Neural cell (in vitro differentiated cells): ENCODE measurements at regions not wholly inside any gene's neighbourhood (a gene's known extent, or its start where the extent isn't known, plus 50 kb on each side); places are given as distances from the start of the nearest gene placed in this dataset.

Experiments
- H2AFZ ChIP-seq: fragments of 200-600, 300-800 bp; sonication (generic), shearing (Covaris generic); 2 replicates; pipeline ENCODE4 v1.6.0; 2014; ENCODE audit warnings: low read depth, mild to moderate bottlenecking, antibody characterized with exemption, low read length, moderate library complexity
- H3F3A ChIP-seq: fragments of 200-600 bp; shearing (Covaris generic); 2 replicates; pipeline ENCODE4 v1.6.1; 2016; ENCODE audit warnings: mild to moderate bottlenecking, moderate library complexity, mixed read lengths, antibody characterized with exemption, low read length; ENCODE audit not compliant: insufficient read depth, poor library complexity, severe bottlenecking
- H3K27ac ChIP-seq: fragments of 200-600, 300-800 bp; sonication (generic), shearing (Covaris generic); 2 replicates; pipeline ENCODE4 v1.5.1; 2014; ENCODE audit warnings: mild to moderate bottlenecking, low read length, moderate library complexity
- H3K27me3 ChIP-seq: fragments of 300-800, 200-600 bp; sonication (generic), shearing (Covaris generic); 2 replicates; pipeline ENCODE4 v1.6.0; 2014; ENCODE audit warnings: mild to moderate bottlenecking, low read depth, low read length, moderate library complexity; ENCODE audit not compliant: insufficient read depth
- H3K36me3 ChIP-seq: fragments of 300-800, 200-600 bp; sonication (generic), shearing (Covaris generic); 2 replicates; pipeline ENCODE4 v1.5.1; 2014; ENCODE audit warnings: mild to moderate bottlenecking, antibody characterized with exemption, low read length, moderate library complexity; ENCODE audit not compliant: insufficient read depth
- H3K4me2 ChIP-seq: fragments of 300-800, 200-600 bp; sonication (generic), shearing (Covaris generic); 2 replicates; pipeline ENCODE4 v1.6.0; 2014; ENCODE audit warnings: mild to moderate bottlenecking, low read length
- H3K4me3 ChIP-seq: fragments of 300-800, 200-600 bp; sonication (generic), shearing (Covaris generic); 2 replicates; pipeline ENCODE4 v1.5.1; 2014; ENCODE audit warnings: mild to moderate bottlenecking, low read length, moderate library complexity
- H3K79me2 ChIP-seq: fragments of 200-600 bp; shearing (Covaris generic); replicated peaks from 2 replicates; pipeline ENCODE4 v1.6.0; 2014; ENCODE audit warnings: mild to moderate bottlenecking, low read length, moderate library complexity; ENCODE audit not compliant: insufficient read depth
- H3K9ac ChIP-seq: fragments of 300-800, 200-600 bp; sonication (generic), shearing (Covaris generic); 2 replicates; pipeline ENCODE4 v1.6.1; 2016; ENCODE audit warnings: mild to moderate bottlenecking, low read length, mixed read lengths
- H3K9me2 ChIP-seq: fragments of 200-600 bp; shearing (Covaris generic); 2 replicates; pipeline ENCODE4 v1.6.1; 2016; ENCODE audit warnings: mild to moderate bottlenecking, low read length, mixed read lengths; ENCODE audit not compliant: insufficient read depth
- H3K9me3 ChIP-seq: fragments of 200-600, 300-800 bp; sonication (generic), shearing (Covaris generic); 2 replicates; pipeline ENCODE4 v1.6.1; 2016; ENCODE audit warnings: mild to moderate bottlenecking, mixed run types, low read length, moderate library complexity, mixed read lengths
- H4K20me1 ChIP-seq: fragments of 200-600 bp; shearing (Covaris generic); 2 replicates; pipeline ENCODE4 v1.6.1; 2016; ENCODE audit warnings: mild to moderate bottlenecking, mixed run types; ENCODE audit not compliant: insufficient read depth
- CTCF ChIP-seq: fragments of 450-650 bp; IDR thresholded peaks from 2 replicates; pipeline ENCODE4 v1.5.1; 2014; ENCODE audit warnings: antibody characterized with exemption, mild to moderate bottlenecking, moderate library complexity; ENCODE audit not compliant: poor library complexity, severe bottlenecking
- EP300 ChIP-seq: fragments of 450-650 bp; conservative IDR thresholded peaks from 2 replicates; pipeline ENCODE4 v1.6.1; 2014; ENCODE audit warnings: antibody characterized with exemption, mild to moderate bottlenecking, moderate library complexity; ENCODE audit not compliant: poor library complexity, severe bottlenecking
- EZH2 ChIP-seq: fragments of 200-600, 300-800 bp; shearing (Covaris generic), sonication (generic); IDR thresholded peaks from 2 replicates; pipeline ENCODE4 v1.6.1; 2014; ENCODE audit warnings: antibody characterized with exemption, low read length, borderline replicate concordance, mild to moderate bottlenecking; ENCODE audit not compliant: insufficient read depth, poor library complexity, severe bottlenecking
- MXI1 ChIP-seq: fragments of 450-650 bp; conservative IDR thresholded peaks from 2 replicates; pipeline ENCODE4 v1.6.1; 2014; ENCODE audit warnings: antibody characterized with exemption, mild to moderate bottlenecking; ENCODE audit not compliant: poor library complexity, severe bottlenecking
- POLR2AphosphoS5 ChIP-seq: IDR thresholded peaks from 2 replicates; pipeline ENCODE4 v1.6.1; 2012
- RAD21 ChIP-seq: fragments of 450-650 bp; conservative IDR thresholded peaks from 2 replicates; pipeline ENCODE4 v1.6.1; 2014; ENCODE audit warnings: antibody characterized with exemption, mild to moderate bottlenecking, moderate library complexity
- REST ChIP-seq: IDR thresholded peaks from 2 replicates; pipeline ENCODE4 v1.6.1; 2012; ENCODE audit warnings: borderline replicate concordance
- SMC3 ChIP-seq: fragments of 450-650 bp; conservative IDR thresholded peaks from 2 replicates; pipeline ENCODE4 v1.6.1; 2014; ENCODE audit warnings: antibody characterized with exemption, mild to moderate bottlenecking, moderate library complexity; ENCODE audit not compliant: poor library complexity
- TAF1 ChIP-seq: IDR thresholded peaks from 2 replicates; pipeline ENCODE4 v1.6.1; 2012; ENCODE audit warnings: low read depth

- H4K20me1 ChIP-seq = no peaks in the 10 kb centered on the region
- no peaks in the 10 kb centered on the region for H3K36me3 ChIP-seq
- TF ChIP-seq POLR2AphosphoS5 (no peak), MXI1 (no peak), EZH2 (no peak), REST (no peak), EP300 (no peak), CTCF (no peak), TAF1 (no peak), RAD21 (no peak)
- no peak overlapping the region for H3K27ac ChIP-seq
- no peaks in the 10 kb centered on the region for H3K79me2 ChIP-seq
- no peak overlapping the region for H3K9ac ChIP-seq
- no peak overlapping the region for H2AFZ ChIP-seq
- no peaks in the 10 kb centered on the region for H3K9me2 ChIP-seq
- H3K9me3 ChIP-seq = no peaks in the 10 kb centered on the region
- H3K4me2 ChIP-seq = no peak overlapping the region
- H3K27me3 ChIP-seq = peaks cover 16% of the 10 kb centered on the region
- no peak overlapping the region for H3K4me3 ChIP-seq
- H3F3A ChIP-seq = no peaks in the 10 kb centered on the region
Measured at GRCh38 chr7:22554184-22554583, 54.2 kb upstream of the STEAP1B start.

GRCh38 chr7:22551768-22552513 lies 52.0 kb upstream of the STEAP1B start:
- H3K27me3 ChIP-seq = peaks cover 16% of the 10 kb centered on the region
- H2AFZ ChIP-seq = no peak overlapping the region
- no peaks in the 10 kb centered on the region for H4K20me1 ChIP-seq
- H3K79me2 ChIP-seq = no peaks in the 10 kb centered on the region
- H3K27ac ChIP-seq = no peak overlapping the region
- TF ChIP-seq EP300 = no peak
- TF ChIP-seq EZH2 = no peak
- no peak for TF ChIP-seq REST
- no peak for TF ChIP-seq CTCF
- TF ChIP-seq RAD21 = no peak
- no peak for TF ChIP-seq TAF1
- no peak for TF ChIP-seq POLR2AphosphoS5
- TF ChIP-seq MXI1 = no peak
- TF ChIP-seq SMC3 = no peak
- H3F3A ChIP-seq = no peaks in the 10 kb centered on the region
- no peaks in the 10 kb centered on the region for H3K9me2 ChIP-seq
- no peak overlapping the region for H3K4me3 ChIP-seq
- H3K9ac ChIP-seq = no peak overlapping the region
- H3K9me3 ChIP-seq = no peaks in the 10 kb centered on the region
- no peak overlapping the region for H3K4me2 ChIP-seq
- H3K36me3 ChIP-seq = no peaks in the 10 kb centered on the region
